HepG2 (cell line): ENCODE measurements at regions not wholly inside any gene's neighbourhood (a gene's known extent, or its start where the extent isn't known, plus 50 kb on each side); places are given as distances from the start of the nearest gene placed in this dataset.

Experiments
- ATAC-seq: fragments of 200-7000 bp; cut with Tn5 transposase; 3 replicates; pipeline ENCODE4 v1.9.1; 2020; ENCODE audit warnings: mild to moderate bottlenecking, moderate library complexity
- BruUV-seq: library from RNA; stranded (reverse); fragments of 400-500 nt; replicated peaks from 2 replicates; lab custom pipeline; 2021; lab: Mats Ljungman, UMichigan
- CTCF ChIA-PET: fragments of 300-600 bp; formaldehyde crosslinking; extraction: SDS; loops from one replicate; lab custom pipeline; 2021; ENCODE audit warnings: low total read pairs, inconsistent platforms, low intra/inter-chr PET ratio; lab: Yijun Ruan, JAX
- POLR2A ChIA-PET: fragments of 350-600 bp; sonication (Branson Sonifier 250); formaldehyde crosslinking; loops from one replicate; lab custom pipeline; 2020; ENCODE audit warnings: antibody characterized with exemption, inconsistent platforms; lab: Yijun Ruan, JAX
- DNase-seq: peaks from one replicate; pipeline ENCODE4 v3.0.0-alpha.2; 2015; ENCODE audit warnings: low spot score
- FAIRE-seq: peaks from 3 replicates; lab custom pipeline; 2011; peaks lifted over from hg19 to GRCh38; lab: Jason Lieb, UNC
- H2AFZ ChIP-seq: one replicate; pipeline ENCODE4 v1.6.1; 2011; ENCODE audit warnings: low read length, inconsistent platforms
- H3K27ac ChIP-seq: fragments of 300-600 bp; 3 replicates; pipeline ENCODE4 v1.8.0; 2011; ENCODE audit warnings: mixed run types, mild to moderate bottlenecking, mixed read lengths, low read length, inconsistent platforms; ENCODE audit not compliant: insufficient read depth; ENCODE audit errors: extremely low read length
- H3K27me3 ChIP-seq, 2 experiments: fragments of 200-600 bp in 1 of 2; 2 replicates in 1 of 2; 3 replicates in 1 of 2; pipeline versions ENCODE4 v1.6.0 to v1.8.0; 2011; ENCODE audit warnings: low read length in 2 of 2, mild to moderate bottlenecking in 2 of 2, moderate library complexity in 2 of 2, inconsistent platforms in 1 of 2; ENCODE audit not compliant: insufficient read depth in 2 of 2, control insufficient read depth in 1 of 2
- H3K36me3 ChIP-seq, 2 experiments: fragments of 200-600 bp in 1 of 2; replicated peaks in 1 of 2; 2 replicates in 1 of 2; 3 replicates in 1 of 2; pipeline versions ENCODE4 v1.5.1 to v1.8.0; 2011; ENCODE audit warnings: low read length in 2 of 2, inconsistent platforms in 1 of 2; ENCODE audit not compliant: insufficient read depth in 2 of 2, control insufficient read depth in 1 of 2
- H3K4me1 ChIP-seq: 2 replicates; pipeline ENCODE4 v1.5.1; 2012; ENCODE audit warnings: low read length, inconsistent platforms; ENCODE audit not compliant: insufficient read depth
- H3K4me2 ChIP-seq: 2 replicates; pipeline ENCODE4 v1.6.0; 2011; ENCODE audit warnings: low read depth, low read length, inconsistent platforms
- H3K4me3 ChIP-seq, 3 experiments: fragments of 200-600 bp in 1 of 3; sonication (generic), shearing (Covaris generic) in 1 of 3; replicated peaks in 1 of 3; 2 replicates each; pipeline ENCODE4 v1.5.1; 2011 to 2016; ENCODE audit warnings: low read length in 3 of 3, inconsistent platforms in 2 of 3, low read depth in 2 of 3, mild to moderate bottlenecking in 2 of 3, control low read depth in 1 of 3, mixed read lengths in 1 of 3; ENCODE audit not compliant: insufficient read depth in 1 of 3
- H3K79me2 ChIP-seq: one replicate; pipeline ENCODE4 v1.6.1; 2011; ENCODE audit warnings: low read length, inconsistent platforms; ENCODE audit not compliant: insufficient read depth
- H3K9ac ChIP-seq: 2 replicates; pipeline ENCODE4 v1.6.0; 2011; ENCODE audit warnings: mild to moderate bottlenecking, low read depth, low read length, inconsistent platforms; ENCODE audit not compliant: insufficient read depth
- H3K9me3 ChIP-seq: 2 replicates; pipeline ENCODE4 v1.5.1; 2012; ENCODE audit warnings: mild to moderate bottlenecking, low read length
- H4K20me1 ChIP-seq: 2 replicates; pipeline ENCODE4 v1.6.0; 2011; ENCODE audit warnings: inconsistent platforms, mild to moderate bottlenecking, low read length, moderate library complexity; ENCODE audit not compliant: insufficient read depth
- ELF3 ChIP-seq: IDR thresholded peaks from 2 replicates; pipeline ENCODE4 v1.6.1; 2016; ENCODE audit warnings: missing genetic modification reagents, missing compliant biosample characterization
- HNF1A ChIP-seq, 2 experiments: sonication (generic) in 1 of 2; formaldehyde crosslinking in 1 of 2; IDR thresholded peaks; 2 replicates each; pipeline versions ENCODE4 v1.4.0 to v1.6.1; 2016 to 2020; ENCODE audit warnings: borderline replicate concordance in 1 of 2, low read depth in 1 of 2, mild to moderate bottlenecking in 1 of 2, missing genetic modification reagents in 1 of 2
- SAFB2 ChIP-seq: sonication (generic); formaldehyde crosslinking; IDR thresholded peaks from 2 replicates; pipeline ENCODE4 v1.5.1; 2020; ENCODE audit warnings: missing genetic modification reagents, low read depth, mild to moderate bottlenecking, borderline replicate concordance
- THAP11 ChIP-seq: IDR thresholded peaks from 2 replicates; pipeline ENCODE4 v1.6.1; 2016; ENCODE audit warnings: missing biosample characterization, missing genetic modification reagents
- THAP8 ChIP-seq: sonication (generic); formaldehyde crosslinking; IDR thresholded peaks from 2 replicates; pipeline ENCODE4 v1.5.1; 2020; ENCODE audit warnings: missing genetic modification reagents, mild to moderate bottlenecking, borderline replicate concordance
- ZMYM2 ChIP-seq: sonication (generic); formaldehyde crosslinking; IDR thresholded peaks from 2 replicates; pipeline ENCODE4 v1.8.0; 2022; ENCODE audit warnings: mild to moderate bottlenecking, missing genetic modification reagents
- ZNF224 ChIP-seq: sonication (generic); formaldehyde crosslinking; IDR thresholded peaks from 2 replicates; pipeline ENCODE4 v1.5.0; 2020; ENCODE audit warnings: mild to moderate bottlenecking, missing genetic modification reagents
- ZNF354B ChIP-seq: sonication (generic); formaldehyde crosslinking; IDR thresholded peaks from 2 replicates; pipeline ENCODE4 v1.8.0; 2022; ENCODE audit warnings: mild to moderate bottlenecking, missing genetic modification reagents
- ZNF660 ChIP-seq: sonication (generic); formaldehyde crosslinking; IDR thresholded peaks from 2 replicates; pipeline ENCODE4 v1.5.1; 2020; ENCODE audit warnings: mild to moderate bottlenecking, low read depth, missing genetic modification reagents, borderline replicate concordance
- ZNF720 ChIP-seq: sonication (generic); formaldehyde crosslinking; IDR thresholded peaks from 2 replicates; pipeline ENCODE4 v1.4.0; 2020; ENCODE audit warnings: missing genetic modification reagents
- WGBS: methylation state at CpG from one replicate; pipeline ENCODE4 v1.1.6; 2017; ENCODE audit warnings: low lambda C conversion rate; 5-methylcytosine and 5-hydroxymethylcytosine counted together
- in situ Hi-C: cut with HindIII; loops from 2 replicates; pipeline ENCODE4 v1.10.0; 2017; ENCODE audit warnings: low pct_unique_long_range_greater_than_20kb; ENCODE audit not compliant: extremely low pct_ligation_motif_present
- intact Hi-C: fragments of 100-400 bp; cut with micrococcal nuclease; formaldehyde crosslinking; loops from one replicate; pipeline ENCODE4 v1.10.0; 2022; ENCODE audit not compliant: unreplicated experiment
- TF ChIP-seq, protein P1 (sequence below): sonication (generic); formaldehyde crosslinking; IDR thresholded peaks from 2 replicates; pipeline ENCODE4 v1.9.0; 2022; ENCODE audit warnings: missing genetic modification reagents, mild to moderate bottlenecking, borderline replicate concordance

GRCh38 chr5:162496100-162496808 is 428.7 kb downstream of the GABRG2 start:
- Histone ChIP-seq H4K20me1 (no peaks in the 10 kb centered on the region), H3K36me3 (no peaks in the 10 kb centered on the region), H2AFZ (no peak overlapping the region), H3K79me2 (no peaks in the 10 kb centered on the region), H3K27ac (no peak overlapping the region), H3K9me3 (peaks cover 77% of the 10 kb centered on the region), H3K4me2 (no peak overlapping the region), H3K4me3 (no peak overlapping the region), H3K9ac (no peak overlapping the region), H3K27me3 (no peaks in the 10 kb centered on the region), H3K4me1 (no peaks in the 10 kb centered on the region)
- DNase-seq (no peak), ATAC-seq (no peak), FAIRE-seq (no peak)
- BruUV-seq = no TSS peak
- CTCF ChIA-PET = no interaction called here
- in situ Hi-C loops = no loop called here
- intact Hi-C loops = no loop called here
- 32% methylated on average over 5 of the region's 5 CpGs for WGBS
- no peak for TF ChIP-seq SAFB2 (CRISPR knock-in tag)
- TF ChIP-seq THAP11 (CRISPR knock-in tag) = no peak
- TF ChIP-seq ZNF224 = no peak
- no peak for TF ChIP-seq ZNF720 (CRISPR knock-in tag)
- POLR2A ChIA-PET = no interaction called here

DNA sequence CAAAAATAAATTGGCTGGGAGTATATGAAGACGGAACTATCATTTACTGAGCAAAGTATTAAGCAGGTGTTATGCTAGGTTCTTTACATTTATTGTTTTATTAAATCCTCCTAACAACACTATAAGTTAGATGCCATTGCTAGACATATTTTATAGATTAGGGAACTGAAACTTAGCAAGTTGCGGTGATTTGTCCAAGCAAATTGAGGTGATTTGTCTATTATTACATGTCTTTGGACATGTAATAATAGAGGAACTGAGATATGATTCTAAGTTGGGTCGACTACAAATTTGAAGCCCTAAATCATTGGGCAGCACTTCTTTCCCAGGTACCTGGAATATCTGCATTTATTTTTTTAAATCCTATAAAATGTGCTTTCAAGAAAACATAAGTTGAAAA is 429.9 kb downstream of the GABRG2 start:
- no peaks in the 10 kb centered on the region for H3K27me3 ChIP-seq
- FAIRE-seq = no peak
- peaks cover 71% of the 10 kb centered on the region for H3K9me3 ChIP-seq
- in situ Hi-C loops = no loop called here
- no peaks in the 10 kb centered on the region for H4K20me1 ChIP-seq
- H2AFZ ChIP-seq = no peak overlapping the region
- no peak for ATAC-seq
- no peak for DNase-seq
- ChIA-PET POLR2A (no interaction called here), CTCF (no interaction called here)
- TF ChIP-seq ZNF660 (no peak), ELF3 (CRISPR knock-in tag) (no peak), ZMYM2 (CRISPR knock-in tag) (no peak), ZNF354B (CRISPR knock-in tag) (no peak), THAP8 (CRISPR knock-in tag) (no peak), HNF1A (IDR thresholded peaks at IDR 0.05; ENCODE audit: low read depth) (no peak), HNF1A (CRISPR knock-in tag; IDR thresholded peaks at IDR 0.05; ENCODE audit: borderline replicate concordance) (no peak)
- TF ChIP-seq, protein P1, sequence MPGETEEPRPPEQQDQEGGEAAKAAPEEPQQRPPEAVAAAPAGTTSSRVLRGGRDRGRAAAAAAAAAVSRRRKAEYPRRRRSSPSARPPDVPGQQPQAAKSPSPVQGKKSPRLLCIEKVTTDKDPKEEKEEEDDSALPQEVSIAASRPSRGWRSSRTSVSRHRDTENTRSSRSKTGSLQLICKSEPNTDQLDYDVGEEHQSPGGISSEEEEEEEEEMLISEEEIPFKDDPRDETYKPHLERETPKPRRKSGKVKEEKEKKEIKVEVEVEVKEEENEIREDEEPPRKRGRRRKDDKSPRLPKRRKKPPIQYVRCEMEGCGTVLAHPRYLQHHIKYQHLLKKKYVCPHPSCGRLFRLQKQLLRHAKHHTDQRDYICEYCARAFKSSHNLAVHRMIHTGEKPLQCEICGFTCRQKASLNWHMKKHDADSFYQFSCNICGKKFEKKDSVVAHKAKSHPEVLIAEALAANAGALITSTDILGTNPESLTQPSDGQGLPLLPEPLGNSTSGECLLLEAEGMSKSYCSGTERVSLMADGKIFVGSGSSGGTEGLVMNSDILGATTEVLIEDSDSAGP (CRISPR knock-in tag) = no peak
- no peaks in the 10 kb centered on the region for H3K36me3 ChIP-seq
- H3K27ac ChIP-seq = no peak overlapping the region
- 2% methylated on average over 3 of the region's 3 CpGs for WGBS
- no peaks in the 10 kb centered on the region for H3K4me1 ChIP-seq
- BruUV-seq = no TSS peak
- H3K4me3 ChIP-seq = no peak overlapping the region
- H3K9ac ChIP-seq = no peak overlapping the region
- H3K4me2 ChIP-seq = no peak overlapping the region
- H3K79me2 ChIP-seq = no peaks in the 10 kb centered on the region
- intact Hi-C loops = no loop called here
